ENCODE measurements at regions not wholly inside any gene's neighbourhood (a gene's known extent, or its start where the extent isn't known, plus 50 kb on each side); places are given as distances from the start of the nearest gene placed in this dataset.

GRCh38 chr16:64679976-64680690 lies 441.7 kb downstream of the CDH11 start:
- no peak for TF ChIP-seq IRF3 (IDR thresholded peaks at IDR 0.05)
- TF ChIP-seq SMC3 (IDR thresholded peaks at IDR 0.05; ENCODE audit: borderline replicate concordance, low read length), result no peak
- TF ChIP-seq PML (IDR thresholded peaks at IDR 0.05; ENCODE audit: low read length), result no peak
- no peak for TF ChIP-seq TAF1 (IDR thresholded peaks at IDR 0.05; ENCODE audit: borderline replicate concordance, low read depth, low read length)
- TF ChIP-seq, protein P1, sequence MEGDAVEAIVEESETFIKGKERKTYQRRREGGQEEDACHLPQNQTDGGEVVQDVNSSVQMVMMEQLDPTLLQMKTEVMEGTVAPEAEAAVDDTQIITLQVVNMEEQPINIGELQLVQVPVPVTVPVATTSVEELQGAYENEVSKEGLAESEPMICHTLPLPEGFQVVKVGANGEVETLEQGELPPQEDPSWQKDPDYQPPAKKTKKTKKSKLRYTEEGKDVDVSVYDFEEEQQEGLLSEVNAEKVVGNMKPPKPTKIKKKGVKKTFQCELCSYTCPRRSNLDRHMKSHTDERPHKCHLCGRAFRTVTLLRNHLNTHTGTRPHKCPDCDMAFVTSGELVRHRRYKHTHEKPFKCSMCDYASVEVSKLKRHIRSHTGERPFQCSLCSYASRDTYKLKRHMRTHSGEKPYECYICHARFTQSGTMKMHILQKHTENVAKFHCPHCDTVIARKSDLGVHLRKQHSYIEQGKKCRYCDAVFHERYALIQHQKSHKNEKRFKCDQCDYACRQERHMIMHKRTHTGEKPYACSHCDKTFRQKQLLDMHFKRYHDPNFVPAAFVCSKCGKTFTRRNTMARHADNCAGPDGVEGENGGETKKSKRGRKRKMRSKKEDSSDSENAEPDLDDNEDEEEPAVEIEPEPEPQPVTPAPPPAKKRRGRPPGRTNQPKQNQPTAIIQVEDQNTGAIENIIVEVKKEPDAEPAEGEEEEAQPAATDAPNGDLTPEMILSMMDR (IDR thresholded peaks at IDR 0.05 in 2 of 3, conservative IDR thresholded peaks at IDR 0.05 in 1 of 3; ENCODE audit: control insufficient read depth in 2 of 3, extremely low read depth in 1 of 3, insufficient read depth in 1 of 3, low read depth in 3 of 3, low read length in 3 of 3), result no peak
- no peak for TF ChIP-seq SIN3A (IDR thresholded peaks at IDR 0.05; ENCODE audit: low read depth, low read length)
- no peak for TF ChIP-seq HDGF (IDR thresholded peaks at IDR 0.05)
- TF ChIP-seq TCF12 (IDR thresholded peaks at IDR 0.05; ENCODE audit: low read depth, low read length), result no peak
- TF ChIP-seq POLR2A (IDR thresholded peaks at IDR 0.05; ENCODE audit: low read depth, low read length), result no peak
- TF ChIP-seq, protein P2, sequence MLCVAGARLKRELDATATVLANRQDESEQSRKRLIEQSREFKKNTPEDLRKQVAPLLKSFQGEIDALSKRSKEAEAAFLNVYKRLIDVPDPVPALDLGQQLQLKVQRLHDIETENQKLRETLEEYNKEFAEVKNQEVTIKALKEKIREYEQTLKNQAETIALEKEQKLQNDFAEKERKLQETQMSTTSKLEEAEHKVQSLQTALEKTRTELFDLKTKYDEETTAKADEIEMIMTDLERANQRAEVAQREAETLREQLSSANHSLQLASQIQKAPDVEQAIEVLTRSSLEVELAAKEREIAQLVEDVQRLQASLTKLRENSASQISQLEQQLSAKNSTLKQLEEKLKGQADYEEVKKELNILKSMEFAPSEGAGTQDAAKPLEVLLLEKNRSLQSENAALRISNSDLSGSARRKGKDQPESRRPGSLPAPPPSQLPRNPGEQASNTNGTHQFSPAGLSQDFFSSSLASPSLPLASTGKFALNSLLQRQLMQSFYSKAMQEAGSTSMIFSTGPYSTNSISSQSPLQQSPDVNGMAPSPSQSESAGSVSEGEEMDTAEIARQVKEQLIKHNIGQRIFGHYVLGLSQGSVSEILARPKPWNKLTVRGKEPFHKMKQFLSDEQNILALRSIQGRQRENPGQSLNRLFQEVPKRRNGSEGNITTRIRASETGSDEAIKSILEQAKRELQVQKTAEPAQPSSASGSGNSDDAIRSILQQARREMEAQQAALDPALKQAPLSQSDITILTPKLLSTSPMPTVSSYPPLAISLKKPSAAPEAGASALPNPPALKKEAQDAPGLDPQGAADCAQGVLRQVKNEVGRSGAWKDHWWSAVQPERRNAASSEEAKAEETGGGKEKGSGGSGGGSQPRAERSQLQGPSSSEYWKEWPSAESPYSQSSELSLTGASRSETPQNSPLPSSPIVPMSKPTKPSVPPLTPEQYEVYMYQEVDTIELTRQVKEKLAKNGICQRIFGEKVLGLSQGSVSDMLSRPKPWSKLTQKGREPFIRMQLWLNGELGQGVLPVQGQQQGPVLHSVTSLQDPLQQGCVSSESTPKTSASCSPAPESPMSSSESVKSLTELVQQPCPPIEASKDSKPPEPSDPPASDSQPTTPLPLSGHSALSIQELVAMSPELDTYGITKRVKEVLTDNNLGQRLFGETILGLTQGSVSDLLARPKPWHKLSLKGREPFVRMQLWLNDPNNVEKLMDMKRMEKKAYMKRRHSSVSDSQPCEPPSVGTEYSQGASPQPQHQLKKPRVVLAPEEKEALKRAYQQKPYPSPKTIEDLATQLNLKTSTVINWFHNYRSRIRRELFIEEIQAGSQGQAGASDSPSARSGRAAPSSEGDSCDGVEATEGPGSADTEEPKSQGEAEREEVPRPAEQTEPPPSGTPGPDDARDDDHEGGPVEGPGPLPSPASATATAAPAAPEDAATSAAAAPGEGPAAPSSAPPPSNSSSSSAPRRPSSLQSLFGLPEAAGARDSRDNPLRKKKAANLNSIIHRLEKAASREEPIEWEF (IDR thresholded peaks at IDR 0.05; ENCODE audit: insufficient replicate concordance, low read depth, low read length), result no peak
- TF ChIP-seq BACH1 (IDR thresholded peaks at IDR 0.05; ENCODE audit: borderline replicate concordance), result no peak
- no peak for TF ChIP-seq ZNF274 (IDR thresholded peaks at IDR 0.05; ENCODE audit: insufficient read depth, insufficient read length)
- TF ChIP-seq ZNF687 (IDR thresholded peaks at IDR 0.05), result no peak
